Large intestine (tissue), 3 donors: ENCODE measurements at regions not wholly inside any gene's neighbourhood (a gene's known extent, or its start where the extent isn't known, plus 50 kb on each side); places are given as distances from the start of the nearest gene placed in this dataset.

ENCODE experiments used
- DNase-seq, 2 donors: peaks; one replicate each; pipeline versions ENCODE4 v3.0.0 to v3.0.0-alpha.2; 2013
- H3K27ac ChIP-seq: one replicate; pipeline ENCODE4 v1.5.1; 2013; ENCODE audit warnings: low read length
- H3K27me3 ChIP-seq: 2 replicates; pipeline ENCODE4 v1.6.1; 2013; ENCODE audit warnings: low read length; ENCODE audit not compliant: control insufficient read depth, insufficient read depth
- H3K36me3 ChIP-seq: 2 replicates; pipeline ENCODE4 v1.6.1; 2013; ENCODE audit warnings: low read length; ENCODE audit not compliant: control insufficient read depth, insufficient read depth
- H3K4me1 ChIP-seq: one replicate; pipeline ENCODE4 v1.6.1; 2013; ENCODE audit warnings: low read length; ENCODE audit not compliant: control insufficient read depth, insufficient read depth
- H3K4me3 ChIP-seq: one replicate; pipeline ENCODE4 v1.5.1; 2013; ENCODE audit warnings: low read length
- H3K9me3 ChIP-seq: one replicate; pipeline ENCODE4 v1.6.1; 2013; ENCODE audit warnings: mild to moderate bottlenecking, low read depth, low read length, moderate library complexity; ENCODE audit not compliant: control insufficient read depth
- WGBS: methylation state at CpG from one replicate; pipeline ENCODE4 v1.1.5; 2013; ENCODE audit warnings: low lambda C conversion rate; ENCODE audit not compliant: insufficient coverage; 5-methylcytosine and 5-hydroxymethylcytosine counted together

DNA sequence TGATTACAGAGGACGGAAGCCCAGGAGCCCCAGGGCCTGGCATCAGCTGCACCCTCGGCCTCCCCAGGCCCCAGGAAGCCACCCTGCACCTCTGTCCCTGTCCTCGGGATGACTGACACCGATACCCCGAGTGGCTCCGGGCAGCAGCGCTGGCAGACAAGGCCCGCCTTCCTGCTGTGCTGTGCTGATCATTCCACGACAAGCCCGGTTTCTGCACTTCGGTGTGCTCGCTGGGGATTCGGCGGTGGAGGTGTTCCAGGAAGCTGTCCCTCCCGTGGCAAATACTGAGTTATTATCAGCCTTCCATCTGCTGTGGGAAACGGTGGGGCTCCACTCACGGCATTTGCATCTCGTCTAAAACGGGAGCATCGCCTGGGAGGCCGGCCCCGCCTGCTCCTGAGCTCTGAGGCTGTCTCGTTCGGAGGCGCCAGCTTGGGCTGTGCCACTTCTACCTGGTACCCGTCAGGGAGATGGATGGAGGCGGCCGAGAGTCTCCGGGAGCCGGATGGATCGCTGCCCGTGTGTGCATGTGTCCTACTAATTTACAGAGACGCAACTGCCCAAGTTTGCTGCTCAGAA is 506.1 kb downstream of the BRD1 start:
- WGBS: no CpG with 5 or more reads among the region's 33 CpGs

DNA sequence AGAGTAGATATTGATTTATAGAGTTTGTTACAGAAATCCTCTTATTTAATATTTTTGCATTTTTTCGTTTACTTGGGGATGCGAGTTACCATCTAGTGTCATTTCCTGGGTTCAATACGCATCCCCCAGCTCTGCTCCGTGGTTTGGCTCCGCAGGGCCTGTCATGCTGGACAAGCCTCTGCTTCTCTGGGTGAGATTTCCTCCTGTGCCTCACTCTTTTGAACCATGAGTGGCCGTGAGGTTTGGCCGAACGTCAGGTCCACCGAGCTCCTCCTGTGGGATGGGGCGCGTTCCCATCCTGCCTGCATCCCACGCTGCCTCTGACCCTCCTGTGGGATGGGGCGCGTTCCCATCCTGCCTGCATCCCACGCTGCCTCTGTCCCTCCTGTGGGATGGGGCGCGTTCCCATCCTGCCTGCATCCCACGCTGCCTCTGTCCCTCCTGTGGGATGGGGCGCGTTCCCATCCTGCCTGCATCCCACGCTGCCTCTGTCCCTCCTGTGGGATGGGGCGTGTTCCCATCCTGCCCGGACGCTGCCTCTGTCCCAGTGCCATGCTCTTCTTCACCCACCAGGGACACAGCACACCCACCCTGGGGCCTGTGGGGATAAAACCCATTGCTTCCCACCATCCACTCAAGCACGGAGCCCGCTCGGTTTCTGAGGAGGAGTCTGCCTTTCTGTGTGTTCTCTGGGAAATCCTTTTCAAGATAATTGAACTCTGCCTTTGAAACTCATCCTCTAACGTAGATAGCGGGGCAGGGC is 506.8 kb downstream of the BRD1 start:
- Histone ChIP-seq H3K27ac (no peak overlapping the region), H3K36me3 (no peaks in the 10 kb centered on the region), H3K4me1 (no peaks in the 10 kb centered on the region), H3K9me3 (no peaks in the 10 kb centered on the region), H3K27me3 (no peaks in the 10 kb centered on the region), H3K4me3 (no peak overlapping the region)
- DNase-seq: no peak
- WGBS: 88% methylated on average over 4 of the region's 29 CpGs

More for the DNA sequence above, 506.1 kb downstream of the BRD1 start:
- Histone ChIP-seq H3K4me3 (no peak overlapping the region), H3K27ac (no peak overlapping the region), H3K27me3 (no peaks in the 10 kb centered on the region), H3K9me3 (peaks cover under 1% of the 10 kb centered on the region), H3K36me3 (no peaks in the 10 kb centered on the region), H3K4me1 (no peaks in the 10 kb centered on the region)
- DNase-seq: no peak

- H3K27ac ChIP-seq: no peak overlapping the region
- DNase-seq: no peak
- H3K27me3 ChIP-seq: no peaks in the 10 kb centered on the region
- no peaks in the 10 kb centered on the region for H3K36me3 ChIP-seq
- no peaks in the 10 kb centered on the region for H3K9me3 ChIP-seq
- WGBS: 50% methylated on average over 3 of the region's 5 CpGs
- H3K4me1 ChIP-seq: no peaks in the 10 kb centered on the region
- H3K4me3 ChIP-seq: no peak overlapping the region
Observed at GRCh38 chr22:49317369-49317768, 510.3 kb downstream of the BRD1 start.

DNA sequence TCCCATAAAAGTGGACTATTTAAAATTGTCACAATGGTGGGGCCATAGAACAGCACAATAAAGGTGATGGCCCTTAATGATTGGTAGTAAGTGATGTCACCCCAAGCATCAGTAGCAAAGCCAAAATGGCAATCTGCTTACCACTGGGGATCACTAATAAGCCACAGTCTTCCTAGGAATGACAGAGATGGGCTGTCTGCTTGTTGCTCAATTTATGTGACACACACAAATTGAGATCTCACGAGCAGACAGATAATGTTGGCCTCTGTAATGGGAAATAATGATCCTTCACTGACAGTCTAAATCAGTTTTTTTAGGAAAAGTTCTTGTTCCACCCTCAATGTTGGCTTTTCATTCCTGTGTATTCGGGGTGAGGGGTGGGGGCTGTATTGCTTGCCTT is 515.1 kb downstream of the BRD1 start:
- H3K36me3 ChIP-seq: no peaks in the 10 kb centered on the region
- no peaks in the 10 kb centered on the region for H3K4me1 ChIP-seq
- H3K4me3 ChIP-seq: no peak overlapping the region
- no peaks in the 10 kb centered on the region for H3K9me3 ChIP-seq
- DNase-seq: no peak
- no peak overlapping the region for H3K27ac ChIP-seq
- no CpG with 5 or more reads among the region's 2 CpGs for WGBS
- H3K27me3 ChIP-seq: no peaks in the 10 kb centered on the region

DNA sequence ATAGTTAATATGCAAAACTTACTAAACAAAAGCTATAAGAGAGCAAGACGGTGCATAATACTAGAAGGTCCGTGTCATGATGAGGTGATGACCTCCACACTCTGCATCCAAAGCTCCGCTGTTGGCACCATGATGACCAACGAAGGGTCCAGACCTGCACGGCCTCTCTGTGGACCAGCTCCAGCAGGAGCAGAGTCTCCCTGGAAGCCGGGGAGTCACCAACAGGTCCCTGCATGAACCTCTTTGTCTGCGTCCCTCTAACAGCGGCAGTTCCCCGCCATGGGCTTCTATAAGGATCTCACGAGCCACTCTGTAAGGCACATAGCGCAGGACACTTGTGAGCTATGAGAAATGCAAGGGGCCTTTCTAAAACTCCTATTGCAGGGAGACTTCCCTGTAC is 517.3 kb downstream of the BRD1 start:
- no CpG with 5 or more reads among the region's 11 CpGs for whole genome bisulfite sequencing
- no peak for DNase-seq
- H3K27me3 ChIP-seq: no peaks in the 10 kb centered on the region

DNA sequence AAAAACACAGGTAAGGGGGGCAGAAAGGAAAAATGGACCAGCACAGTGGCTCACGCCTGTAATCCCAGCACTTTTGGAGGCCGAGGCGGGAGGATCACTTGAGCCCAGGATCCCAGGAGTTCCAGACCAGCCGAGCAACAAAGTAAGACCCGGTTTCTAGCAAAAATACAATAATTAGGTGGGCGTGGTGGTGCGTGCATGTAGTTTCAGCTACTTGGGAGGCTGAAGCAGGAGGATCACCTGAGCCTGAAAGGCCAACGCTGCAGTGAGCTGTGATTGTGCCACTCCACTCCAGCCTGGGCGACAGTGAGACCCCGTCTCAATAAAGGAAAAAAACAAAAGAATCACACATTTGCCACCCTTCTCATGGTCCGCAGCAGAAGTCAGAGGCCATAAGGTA is 519.4 kb downstream of the BRD1 start:
- no peak for DNase-seq
- Histone ChIP-seq H3K4me3 (no peak overlapping the region), H3K36me3 (no peaks in the 10 kb centered on the region), H3K27ac (no peak overlapping the region), H3K27me3 (no peaks in the 10 kb centered on the region), H3K4me1 (no peaks in the 10 kb centered on the region), H3K9me3 (no peaks in the 10 kb centered on the region)
- no CpG with 5 or more reads among the region's 11 CpGs for WGBS

More for the DNA sequence above, 517.3 kb downstream of the BRD1 start:
- no peak overlapping the region for H3K27ac ChIP-seq
- no peaks in the 10 kb centered on the region for H3K4me1 ChIP-seq
- H3K36me3 ChIP-seq: no peaks in the 10 kb centered on the region
- no peaks in the 10 kb centered on the region for H3K9me3 ChIP-seq
- no peak overlapping the region for H3K4me3 ChIP-seq

- no CpG with 5 or more reads among the region's 16 CpGs for WGBS
- no peaks in the 10 kb centered on the region for H3K36me3 ChIP-seq
- DNase-seq: no peak
- no peaks in the 10 kb centered on the region for H3K27me3 ChIP-seq
- no peaks in the 10 kb centered on the region for H3K4me1 ChIP-seq
- H3K9me3 ChIP-seq: no peaks in the 10 kb centered on the region
- H3K27ac ChIP-seq: no peak overlapping the region
- H3K4me3 ChIP-seq: no peak overlapping the region
Observed at GRCh38 chr22:49307870-49308269, 519.8 kb downstream of the BRD1 start.

- Histone ChIP-seq H3K9me3 (no peaks in the 10 kb centered on the region), H3K27me3 (no peaks in the 10 kb centered on the region), H3K36me3 (no peaks in the 10 kb centered on the region), H3K4me3 (no peak overlapping the region), H3K27ac (no peak overlapping the region), H3K4me1 (no peaks in the 10 kb centered on the region)
- no CpG with 5 or more reads among the region's 2 CpGs for WGBS
- DNase-seq: no peak
Observed at GRCh38 chr22:49307481-49307830, 520.2 kb downstream of the BRD1 start.

DNA sequence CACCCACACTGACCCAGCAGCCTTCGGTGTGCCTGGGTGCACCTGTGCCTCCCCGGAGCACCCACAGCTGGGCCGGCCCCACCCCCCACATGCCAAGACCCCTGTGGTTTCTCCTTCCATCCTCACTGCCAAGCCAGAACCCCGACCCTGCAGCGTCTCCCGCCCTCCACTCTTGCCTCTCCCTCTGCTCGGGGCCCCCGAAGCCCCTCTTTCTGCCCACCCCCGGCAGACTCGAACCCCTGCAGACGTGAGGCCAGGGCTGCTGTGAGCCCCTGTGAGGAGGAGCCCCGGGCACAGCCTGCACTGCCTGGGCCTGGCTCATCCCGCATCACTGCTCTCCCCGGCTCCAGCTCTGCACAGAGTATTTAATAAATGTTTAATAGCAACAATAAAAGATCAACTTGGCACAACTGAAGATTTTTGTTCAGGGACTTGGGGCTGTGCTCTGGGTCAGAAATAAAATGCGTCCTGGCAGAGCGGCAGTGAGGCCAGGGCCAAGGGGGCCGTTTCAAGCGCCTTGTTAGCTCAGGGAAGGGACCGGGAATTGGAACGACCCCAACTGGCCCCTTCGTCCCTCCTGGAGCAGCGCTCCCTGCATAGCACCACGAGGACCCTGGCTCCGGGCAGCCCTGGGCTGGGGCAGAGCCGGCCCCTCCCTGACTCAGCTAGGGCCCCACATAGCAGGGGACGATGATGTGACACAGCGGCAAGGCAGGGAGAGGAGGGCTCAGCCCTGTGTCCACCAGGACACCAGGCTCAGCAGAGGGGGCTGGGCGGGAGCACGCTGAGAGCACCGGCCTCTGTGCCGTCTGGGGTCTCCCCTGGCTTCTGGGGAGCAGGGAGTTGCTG is 520.8 kb downstream of the BRD1 start:
- Histone ChIP-seq H3K4me1 (no peaks in the 10 kb centered on the region), H3K9me3 (no peaks in the 10 kb centered on the region), H3K27me3 (no peaks in the 10 kb centered on the region), H3K4me3 (no peak overlapping the region), H3K36me3 (no peaks in the 10 kb centered on the region), H3K27ac (no peak overlapping the region)
- no CpG with 5 or more reads among the region's 31 CpGs for WGBS
- DNase-seq: no peak

DNA sequence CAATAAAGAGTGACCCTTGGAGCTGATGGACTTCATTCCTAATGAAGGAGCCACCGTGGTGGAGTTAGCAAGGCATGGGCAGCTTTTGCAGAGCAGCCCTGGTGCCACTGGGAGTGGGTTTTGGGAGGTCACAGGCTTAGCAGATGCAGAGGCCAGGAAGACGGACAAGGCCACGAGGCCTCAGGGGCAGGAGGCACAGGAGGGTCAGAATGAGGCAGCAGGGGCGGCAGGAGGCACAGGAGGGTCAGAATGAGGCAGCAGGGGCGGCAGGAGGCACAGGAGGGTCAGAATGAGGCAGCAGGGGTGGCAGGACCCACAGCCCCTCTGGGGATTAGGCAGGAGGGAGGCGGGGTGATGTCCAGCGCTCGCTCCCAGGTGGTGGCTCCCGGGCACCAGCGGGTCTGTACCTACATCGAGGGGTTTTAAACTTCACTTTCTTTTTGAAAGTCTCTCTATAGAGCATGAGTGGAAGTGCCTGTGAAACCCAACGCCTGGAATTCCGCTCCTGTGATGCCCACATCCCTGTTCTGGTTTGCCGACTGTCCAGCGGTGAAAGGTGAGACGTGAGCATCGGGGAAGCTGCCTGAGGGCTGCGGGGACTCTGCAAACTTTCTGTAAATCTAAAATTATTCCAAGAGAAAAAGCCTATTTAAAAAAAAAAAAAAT is 521.6 kb downstream of the BRD1 start:
- WGBS: 60% methylated on average over 1 of the region's 18 CpGs
- Histone ChIP-seq H3K4me1 (no peaks in the 10 kb centered on the region), H3K9me3 (no peaks in the 10 kb centered on the region), H3K4me3 (no peak overlapping the region), H3K36me3 (no peaks in the 10 kb centered on the region), H3K27ac (no peak overlapping the region), H3K27me3 (no peaks in the 10 kb centered on the region)
- DNase-seq: no peak
